ENCODE measurements at regions not wholly inside any gene's neighbourhood (a gene's known extent, or its start where the extent isn't known, plus 50 kb on each side); places are given as distances from the start of the nearest gene placed in this dataset.

- no peak overlapping the region for H3K4me3 ChIP-seq (ENCODE audit: insufficient read depth, low read depth, low read length)
- intact Hi-C loops (cut with micrococcal nuclease) (loop anchor here (10.0 kb wide), 1 partner anchor 1011 kb away; no protein-coding TSS in a partner anchor), in situ Hi-C loops (cut with MboI; ENCODE audit: low sequenced_read_pairs) (no loop called here), dilution Hi-C loops (cut with HindIII; ENCODE audit: low sequenced_read_pairs, unreplicated experiment) (no loop called here)
- no peak overlapping the region for H3K4me2 ChIP-seq (ENCODE audit: low read depth, low read length)
- no peak overlapping the region for H2BK20ac ChIP-seq (ENCODE audit: low read depth, low read length)
- DNase-seq = no peak
- H3K9me3 ChIP-seq (ENCODE audit: control insufficient read depth, insufficient read depth, low read length) = no peaks in the 10 kb centered on the region
- H3K27me3 ChIP-seq (ENCODE audit: control insufficient read depth, insufficient read depth, low read length) = no peaks in the 10 kb centered on the region
- no peaks in the 10 kb centered on the region for H3K36me3 ChIP-seq (ENCODE audit: control insufficient read depth, insufficient read depth, low read length)
- H3K4me1 ChIP-seq (ENCODE audit: control insufficient read depth, insufficient read depth, low read length) = no peaks in the 10 kb centered on the region; the same call in 1 of the 2 replicates
- no CpG with 5 or more reads among the region's 5 CpGs for WGBS, 2 experiments (ENCODE audit: extremely low coverage in 2 of 2, insufficient read length in 1 of 2)
- ChIA-PET POLR2A (ENCODE audit: unreplicated experiment) (no interaction called here), CTCF (interaction anchor here (0.5 kb wide), 1 partner anchor 1423 kb away, joined by 3 read pairs; no protein-coding TSS in a partner anchor)
- no peak overlapping the region; the same call in 1 of the 2 replicates for H3K14ac ChIP-seq (replicated peaks; ENCODE audit: low read depth, low read length)
- H3K27ac ChIP-seq (ENCODE audit: insufficient read depth, low read length) = no peak overlapping the region
- H4K8ac ChIP-seq (ENCODE audit: low read depth in 2 of 2, low read length in 2 of 2) = no peak overlapping the region
- H3K9me1 ChIP-seq (ENCODE audit: insufficient read depth, low read length) = peaks cover under 1% of the 10 kb centered on the region; the same call in 1 of the 2 replicates
- H3K79me1 ChIP-seq (ENCODE audit: low read depth in 1 of 2, low read length in 2 of 2) = no peaks in the 10 kb centered on the region
- BruUV-seq (replicated peaks) = no TSS peak
- no peaks in the 10 kb centered on the region for H4K20me1 ChIP-seq (ENCODE audit: insufficient read depth, low read length)
- no peak overlapping the region for H3K9ac ChIP-seq (ENCODE audit: low read depth, low read length)
- no peak overlapping the region for H4K5ac ChIP-seq (ENCODE audit: low read depth, low read length)
- TF ChIP-seq MXI1 (IDR thresholded peaks at IDR 0.05; ENCODE audit: borderline replicate concordance, low read depth, low read length) (no peak), BHLHE40 (IDR thresholded peaks at IDR 0.05; ENCODE audit: low read depth, low read length) (no peak), CEBPB (IDR thresholded peaks at IDR 0.05; ENCODE audit: low read depth, low read length) (no peak), MAZ (IDR thresholded peaks at IDR 0.05; ENCODE audit: borderline replicate concordance, low read depth, low read length) (no peak), CTCF (conservative IDR thresholded peaks at IDR 0.05; ENCODE audit: low read depth, low read length) (no peak), SMC3 (IDR thresholded peaks at IDR 0.05; ENCODE audit: low read depth, low read length) (no peak), USF2 (IDR thresholded peaks at IDR 0.05; ENCODE audit: low read depth, low read length) (no peak), NFE2L2 (IDR thresholded peaks at IDR 0.05; ENCODE audit: low read depth, low read length) (no peak), POLR2A (IDR thresholded peaks at IDR 0.05; ENCODE audit: low read depth, low read length) (no peak), RCOR1 (IDR thresholded peaks at IDR 0.05; ENCODE audit: insufficient replicate concordance, low read length) (no peak), CHD1 (IDR thresholded peaks at IDR 0.05; ENCODE audit: low read depth, low read length) (no peak), RFX5 (IDR thresholded peaks at IDR 0.05; ENCODE audit: low read depth, low read length) (no peak), FOS (IDR thresholded peaks at IDR 0.05; ENCODE audit: low read depth, low read length) (no peak), MAFK (IDR thresholded peaks at IDR 0.05; ENCODE audit: low read depth, low read length) (no peak), RAD21 (IDR thresholded peaks at IDR 0.05; ENCODE audit: low read length) (no peak), ELK1 (IDR thresholded peaks at IDR 0.05; ENCODE audit: borderline replicate concordance, low read depth, low read length) (no peak)
- no peak overlapping the region for H2AFZ ChIP-seq (replicated peaks; ENCODE audit: low read length, poor library complexity)
- no peak overlapping the region for H2AK9ac ChIP-seq (replicated peaks; ENCODE audit: low read depth, low read length, poor library complexity)
- H2BK15ac ChIP-seq (ENCODE audit: low read depth, low read length) = no peak overlapping the region
- no peak overlapping the region for H3K23ac ChIP-seq (ENCODE audit: low read depth, low read length)
- no peak for ATAC-seq (ENCODE audit: low read depth)
- H3K4ac ChIP-seq (ENCODE audit: low read depth, low read length) = no peak overlapping the region
- H2AK5ac ChIP-seq (ENCODE audit: low read depth, low read length) = peak overlapping the region; percentile 20; the same call in 1 of the 2 replicates
- no peak overlapping the region for H2BK5ac ChIP-seq (ENCODE audit: low read depth, low read length, poor library complexity, severe bottlenecking)
- no peak overlapping the region for H3K56ac ChIP-seq (ENCODE audit: extremely low read depth, insufficient read depth, low read length)
- H3K18ac ChIP-seq (ENCODE audit: low read depth, low read length) = no peak overlapping the region
- no peak overlapping the region for H4K91ac ChIP-seq (ENCODE audit: insufficient read depth, low read depth, low read length)
- H2BK120ac ChIP-seq (ENCODE audit: low read depth, low read length) = no peak overlapping the region
Observed at GRCh38 chr10:3233486-3233990, 61.0 kb upstream of the PITRM1 start.
